WTC11 (cell line): ENCODE measurements at regions not wholly inside any gene's neighbourhood (a gene's known extent, or its start where the extent isn't known, plus 50 kb on each side); places are given as distances from the start of the nearest gene placed in this dataset.

Source experiments
- ATAC-seq: fragments of 200-7000 bp; cut with Tn5 transposase; 2 replicates; pipeline ENCODE4 v1.10.0; 2021; ENCODE audit warnings: mild to moderate bottlenecking, moderate library complexity
- CTCF ChIA-PET: fragments of 300-600 bp; sonication (Branson Sonifier 250); formaldehyde crosslinking; loops from one replicate; lab custom pipeline; 2021; ENCODE audit warnings: antibody characterized with exemption; lab: Charles Lee
- POLR2A ChIA-PET: fragments of 350-600 bp; sonication (Branson Sonifier 250); formaldehyde crosslinking; loops from one replicate; lab custom pipeline; 2021; ENCODE audit warnings: antibody characterized with exemption; lab: Charles Lee
- DNase-seq: peaks from one replicate; pipeline ENCODE4 v3.0.0; 2021; ENCODE audit warnings: low spot score
- H3K27ac Mint-ChIP-seq: 2 replicates; pipeline ENCODE4 v1.8.0; 2021; ENCODE audit warnings: mixed read lengths
- H3K27me3 Mint-ChIP-seq: 2 replicates; pipeline ENCODE4 v1.8.0; 2021; ENCODE audit warnings: low read depth, mild to moderate bottlenecking, moderate library complexity, mixed read lengths
- H3K36me3 Mint-ChIP-seq: 2 replicates; pipeline ENCODE4 v1.8.0; 2021; ENCODE audit warnings: mixed read lengths
- H3K4me1 Mint-ChIP-seq: 2 replicates; pipeline ENCODE4 v1.8.0; 2022; ENCODE audit warnings: mixed read lengths
- H3K4me3 Mint-ChIP-seq: 2 replicates; pipeline ENCODE4 v1.8.0; 2021; ENCODE audit warnings: mild to moderate bottlenecking, moderate library complexity, mixed read lengths
- H3K9me3 Mint-ChIP-seq: 2 replicates; pipeline ENCODE4 v1.8.0; 2021; ENCODE audit warnings: mixed read lengths
- ATF2 ChIP-seq: sonication (generic); formaldehyde crosslinking; IDR thresholded peaks from 2 replicates; pipeline ENCODE4 v1.8.1; 2022; ENCODE audit warnings: low read depth, missing genetic modification reagents, borderline replicate concordance
- CBFB ChIP-seq: sonication (generic); formaldehyde crosslinking; IDR thresholded peaks from 2 replicates; pipeline ENCODE4 v1.8.1; 2022; ENCODE audit warnings: mild to moderate bottlenecking, low read depth, missing genetic modification reagents
- E2F4 ChIP-seq: sonication (generic); formaldehyde crosslinking; IDR thresholded peaks from 2 replicates; pipeline ENCODE4 v1.8.1; 2022; ENCODE audit warnings: low read depth, mild to moderate bottlenecking, moderate library complexity, missing genetic modification reagents, borderline replicate concordance
- ELF4 ChIP-seq: sonication (generic); formaldehyde crosslinking; IDR thresholded peaks from 2 replicates; pipeline ENCODE4 v1.8.1; 2022; ENCODE audit warnings: low read depth, mild to moderate bottlenecking, moderate library complexity, missing genetic modification reagents
- ESRRA ChIP-seq: sonication (generic); formaldehyde crosslinking; IDR thresholded peaks from 2 replicates; pipeline ENCODE4 v1.8.1; 2022; ENCODE audit warnings: mild to moderate bottlenecking, missing genetic modification reagents, borderline replicate concordance
- FOXP1 ChIP-seq: sonication (generic); formaldehyde crosslinking; IDR thresholded peaks from 2 replicates; pipeline ENCODE4 v1.8.0; 2022; ENCODE audit warnings: missing genetic modification reagents, mild to moderate bottlenecking, moderate library complexity, borderline replicate concordance
- NFATC4 ChIP-seq: fragments of 250-450 bp; sonication (Bioruptor Pico); IDR thresholded peaks from 2 replicates; pipeline ENCODE4 v1.9.0; 2021; ENCODE audit warnings: mild to moderate bottlenecking
- RORB ChIP-seq: fragments of 250-450 bp; sonication (Bioruptor Pico); IDR thresholded peaks from 2 replicates; pipeline ENCODE4 v1.9.0; 2021; ENCODE audit warnings: mild to moderate bottlenecking
- SOX15 ChIP-seq: fragments of 250-450 bp; sonication (Bioruptor Pico); IDR thresholded peaks from 2 replicates; pipeline ENCODE4 v1.9.0; 2021; ENCODE audit warnings: mild to moderate bottlenecking
- TEAD4 ChIP-seq: sonication (generic); formaldehyde crosslinking; IDR thresholded peaks from 2 replicates; pipeline ENCODE4 v1.8.0; 2022; ENCODE audit warnings: mild to moderate bottlenecking, missing genetic modification reagents
- TP53 ChIP-seq: sonication (generic); formaldehyde crosslinking; IDR thresholded peaks from 2 replicates; pipeline ENCODE4 v1.8.1; 2023; ENCODE audit warnings: mild to moderate bottlenecking, missing genetic modification reagents
- USF2 ChIP-seq: sonication (generic); formaldehyde crosslinking; IDR thresholded peaks from 2 replicates; pipeline ENCODE4 v1.8.1; 2023; ENCODE audit warnings: mild to moderate bottlenecking, missing genetic modification reagents, moderate library complexity
- ZNF512 ChIP-seq: sonication (generic); formaldehyde crosslinking; IDR thresholded peaks from 2 replicates; pipeline ENCODE4 v1.8.1; 2022; ENCODE audit warnings: missing genetic modification reagents, borderline replicate concordance
- ZSCAN18 ChIP-seq: fragments of 250-450 bp; sonication (Bioruptor Pico); IDR thresholded peaks from 2 replicates; pipeline ENCODE4 v2.1.2; 2022; ENCODE audit warnings: mild to moderate bottlenecking, moderate library complexity
- TF ChIP-seq, protein P1 (sequence below): fragments of 250-450 bp; sonication (Bioruptor Pico); conservative IDR thresholded peaks from 2 replicates; pipeline ENCODE4 v1.9.0; 2021; ENCODE audit warnings: mild to moderate bottlenecking
- TF ChIP-seq, protein P2 (sequence below): fragments of 250-450 bp; sonication (Bioruptor Pico); IDR thresholded peaks from 2 replicates; pipeline ENCODE4 v1.8.0; 2021; ENCODE audit warnings: mild to moderate bottlenecking
- TF ChIP-seq, protein P3 (sequence below): sonication (generic); formaldehyde crosslinking; IDR thresholded peaks from 2 replicates; pipeline ENCODE4 v1.8.1; 2023; ENCODE audit warnings: mild to moderate bottlenecking, missing genetic modification reagents

- TF ChIP-seq, protein P1, sequence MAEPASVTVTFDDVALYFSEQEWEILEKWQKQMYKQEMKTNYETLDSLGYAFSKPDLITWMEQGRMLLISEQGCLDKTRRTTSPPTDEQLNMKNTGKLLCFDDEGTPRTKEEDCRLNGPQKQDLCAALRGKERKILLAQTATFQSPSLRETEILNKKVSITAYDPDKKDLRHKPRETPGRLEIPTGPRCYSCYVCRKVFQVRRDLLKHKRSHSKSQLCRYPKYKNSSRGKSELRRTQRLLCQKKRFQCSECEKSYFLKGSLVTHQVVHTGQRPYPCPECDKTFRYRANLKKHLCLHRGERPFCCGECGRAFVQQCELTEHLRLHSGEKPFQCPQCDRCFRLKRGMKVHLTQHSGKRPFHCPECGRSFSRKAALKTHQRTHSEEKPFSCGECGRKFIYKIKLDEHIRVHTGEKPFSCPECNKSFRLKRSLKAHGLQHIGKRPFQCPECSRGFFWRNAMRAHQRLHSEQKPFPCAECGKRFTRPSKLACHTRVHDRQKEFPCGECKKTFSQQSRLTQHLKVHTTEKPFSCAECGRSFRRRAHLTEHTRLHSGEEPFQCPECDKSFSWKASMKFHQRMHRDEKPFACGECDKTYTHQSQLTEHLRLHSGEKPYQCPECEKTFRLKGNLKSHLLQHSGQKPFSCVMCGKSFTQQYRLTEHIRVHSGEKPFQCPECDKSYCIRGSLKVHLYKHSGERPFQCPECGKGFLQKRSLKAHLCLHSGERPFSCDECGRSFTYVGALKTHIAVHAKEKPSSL (CRISPR knock-in tag) = no peak
- TF ChIP-seq ELF4 (CRISPR knock-in tag) (no peak), ZNF512 (no peak), FOXP1 (no peak), USF2 (no peak), E2F4 (CRISPR knock-in tag) (no peak)
These were observed 259.0 kb downstream of the PAX3 start (continued) for GRCh38 chr2:222039821-222040220.

DNA sequence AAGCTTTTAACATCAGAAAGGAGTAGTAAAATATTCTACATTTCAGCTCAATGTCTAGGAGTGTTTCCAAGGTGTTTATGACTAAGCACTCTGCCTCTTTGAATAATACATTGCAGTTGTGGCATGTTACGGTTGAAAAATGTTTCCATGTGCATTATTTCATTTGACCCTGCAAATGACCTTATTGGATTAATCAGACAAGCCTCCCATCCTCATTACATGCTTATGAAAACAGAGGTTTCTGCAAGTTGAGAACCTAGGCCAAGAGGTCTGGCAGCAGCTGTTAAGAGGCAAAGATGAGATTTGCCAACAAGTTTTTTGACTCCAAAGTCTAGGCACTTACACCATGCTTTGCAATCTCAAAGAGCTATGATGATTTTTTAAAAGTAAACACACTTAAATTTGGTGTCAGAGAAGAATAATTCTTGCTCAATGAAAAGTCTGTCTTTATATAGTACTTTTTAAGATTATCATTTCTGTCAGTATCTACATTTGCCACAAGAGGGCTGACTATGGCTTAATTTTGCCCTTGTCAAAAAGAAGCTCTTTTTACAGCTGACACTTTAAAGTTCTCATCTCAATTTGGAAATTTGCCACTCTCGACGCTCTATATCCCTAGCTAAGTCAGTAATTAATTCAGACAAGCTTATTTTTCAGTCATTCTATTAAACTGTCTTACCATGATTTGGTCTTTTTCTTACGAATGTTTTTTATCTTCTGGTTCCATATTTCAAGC lies 260.6 kb downstream of the PAX3 start:
- H3K27ac Mint-ChIP-seq = no peak overlapping the region
- TF ChIP-seq TP53 (CRISPR knock-in tag) (no peak), ZSCAN18 (CRISPR knock-in tag) (no peak), NFATC4 (CRISPR knock-in tag) (no peak), ESRRA (CRISPR knock-in tag) (no peak), CBFB (CRISPR knock-in tag) (no peak), ELF4 (CRISPR knock-in tag) (no peak)
- TF ChIP-seq, protein P2, sequence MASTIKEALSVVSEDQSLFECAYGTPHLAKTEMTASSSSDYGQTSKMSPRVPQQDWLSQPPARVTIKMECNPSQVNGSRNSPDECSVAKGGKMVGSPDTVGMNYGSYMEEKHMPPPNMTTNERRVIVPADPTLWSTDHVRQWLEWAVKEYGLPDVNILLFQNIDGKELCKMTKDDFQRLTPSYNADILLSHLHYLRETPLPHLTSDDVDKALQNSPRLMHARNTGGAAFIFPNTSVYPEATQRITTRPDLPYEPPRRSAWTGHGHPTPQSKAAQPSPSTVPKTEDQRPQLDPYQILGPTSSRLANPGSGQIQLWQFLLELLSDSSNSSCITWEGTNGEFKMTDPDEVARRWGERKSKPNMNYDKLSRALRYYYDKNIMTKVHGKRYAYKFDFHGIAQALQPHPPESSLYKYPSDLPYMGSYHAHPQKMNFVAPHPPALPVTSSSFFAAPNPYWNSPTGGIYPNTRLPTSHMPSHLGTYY = no peak
- CTCF ChIA-PET = interaction anchor here (0.6 to 3.8 kb wide), 33 partner anchors 9 to 666 kb away, joined by 3 to 45 read pairs (median 3); partner anchors contain the start of gene PAX3
- no peaks in the 10 kb centered on the region for H3K36me3 Mint-ChIP-seq
- H3K4me3 Mint-ChIP-seq = no peak overlapping the region
- H3K27me3 Mint-ChIP-seq = peaks cover 12% of the 10 kb centered on the region
- H3K4me1 Mint-ChIP-seq = 0 out of 2 replicates have a peak, but pooled peaks cover 2% of the 10 kb centered on the region
- no peaks in the 10 kb centered on the region for H3K9me3 Mint-ChIP-seq
- DNase-seq = no peak
- no peak for ATAC-seq
- POLR2A ChIA-PET = no interaction called here

GRCh38 chr2:222037211-222037610 lies 261.6 kb downstream of the PAX3 start:
- Mint-ChIP-seq H3K4me1 (no peaks in the 10 kb centered on the region), H3K27ac (no peak overlapping the region), H3K9me3 (no peaks in the 10 kb centered on the region), H3K4me3 (no peak overlapping the region), H3K27me3 (peaks cover 18% of the 10 kb centered on the region), H3K36me3 (no peaks in the 10 kb centered on the region)
- no peak for ATAC-seq
- no peak for DNase-seq
- ChIA-PET CTCF (interaction anchor here (3.3 to 3.8 kb wide), 2 partner anchors 12 to 15 kb away, joined by 42 to 45 read pairs; no protein-coding TSS in a partner anchor), POLR2A (no interaction called here)
- TF ChIP-seq, protein P3, sequence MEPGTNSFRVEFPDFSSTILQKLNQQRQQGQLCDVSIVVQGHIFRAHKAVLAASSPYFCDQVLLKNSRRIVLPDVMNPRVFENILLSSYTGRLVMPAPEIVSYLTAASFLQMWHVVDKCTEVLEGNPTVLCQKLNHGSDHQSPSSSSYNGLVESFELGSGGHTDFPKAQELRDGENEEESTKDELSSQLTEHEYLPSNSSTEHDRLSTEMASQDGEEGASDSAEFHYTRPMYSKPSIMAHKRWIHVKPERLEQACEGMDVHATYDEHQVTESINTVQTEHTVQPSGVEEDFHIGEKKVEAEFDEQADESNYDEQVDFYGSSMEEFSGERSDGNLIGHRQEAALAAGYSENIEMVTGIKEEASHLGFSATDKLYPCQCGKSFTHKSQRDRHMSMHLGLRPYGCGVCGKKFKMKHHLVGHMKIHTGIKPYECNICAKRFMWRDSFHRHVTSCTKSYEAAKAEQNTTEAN (CRISPR knock-in tag) = no peak
- TF ChIP-seq TEAD4 (no peak), ATF2 (no peak), RORB (CRISPR knock-in tag) (no peak), SOX15 (CRISPR knock-in tag) (no peak)
- TF ChIP-seq, protein P2 = no peak
